ENCODE measurements at regions not wholly inside any gene's neighbourhood (a gene's known extent, or its start where the extent isn't known, plus 50 kb on each side); places are given as distances from the start of the nearest gene placed in this dataset.

GRCh38 chr20:9981829-9982228 lies 53.0 kb upstream of the ANKEF1 start:
- no peak for DNase-seq

DNA sequence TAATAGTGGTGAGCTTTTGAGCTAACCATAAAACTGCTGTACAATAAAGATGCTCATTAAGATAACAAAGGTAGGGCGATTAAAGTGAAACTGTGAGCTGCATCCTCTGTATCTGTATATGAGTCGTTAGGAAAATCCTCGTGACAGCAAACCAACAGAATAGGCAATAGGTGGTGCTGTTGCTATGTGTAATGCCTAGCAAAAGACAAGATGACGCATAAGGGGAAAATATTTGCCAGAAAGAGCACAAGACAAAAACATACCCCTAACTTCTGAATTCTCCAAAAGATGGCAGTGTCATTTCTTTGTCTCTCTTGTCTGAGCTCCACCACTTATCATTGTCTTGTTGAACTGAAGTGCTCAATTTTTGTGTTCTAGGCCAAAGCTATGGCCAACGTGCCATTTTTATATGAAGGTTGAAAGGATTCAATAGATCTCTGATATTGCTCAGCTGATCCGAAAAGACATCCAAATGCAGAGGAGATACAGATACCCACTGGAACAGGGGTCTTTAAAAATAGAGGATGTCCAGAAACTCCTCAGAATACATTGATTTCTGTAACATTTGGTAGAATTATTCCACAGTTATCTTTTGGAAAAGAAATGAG lies 56.3 kb upstream of the ANKEF1 start:
- DNase-seq = peak; percentile 82

DNA sequence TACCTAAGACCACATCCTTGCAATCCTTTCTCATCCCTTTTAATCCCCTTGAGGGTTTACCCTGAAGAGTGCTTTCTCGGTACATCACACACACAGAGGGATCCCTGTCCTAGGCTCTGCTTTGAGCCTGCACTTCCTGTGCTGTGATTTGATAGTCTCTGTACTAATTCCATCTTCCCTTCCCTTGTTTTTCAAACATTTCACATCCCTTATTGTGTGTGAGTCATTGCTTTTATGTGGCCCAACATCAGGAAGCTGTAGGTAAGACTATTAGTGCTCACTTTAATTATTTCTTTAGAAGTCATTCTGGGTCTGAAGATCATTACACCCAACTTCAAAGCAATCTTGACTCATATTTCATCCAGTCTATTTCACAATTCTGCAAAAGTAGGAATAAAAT lies 57.2 kb upstream of the ANKEF1 start:
- DNase-seq = no peak

DNA sequence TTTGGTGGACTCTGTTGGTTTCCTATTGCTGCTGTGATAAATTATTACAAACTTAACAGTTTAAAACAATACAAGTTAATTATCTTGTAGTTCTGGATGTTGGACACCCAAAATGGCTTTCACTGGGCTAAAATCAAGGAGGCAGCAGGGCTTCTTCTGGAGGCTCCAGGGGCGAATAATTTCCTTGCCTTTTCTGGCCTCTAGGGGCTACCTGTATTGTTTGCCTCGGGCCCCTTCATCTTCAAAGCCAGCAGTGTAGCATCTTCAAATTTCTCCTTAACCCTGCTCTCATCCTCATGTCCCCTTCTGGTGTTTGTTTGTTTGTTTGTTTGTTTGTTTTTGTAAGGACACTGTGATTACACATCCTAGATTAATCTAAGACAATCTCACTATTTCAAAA lies 60.5 kb upstream of the ANKEF1 start:
- no peak for DNase-seq

- no peak for DNase-seq
Measured at GRCh38 chr20:9971746-9972145, 63.0 kb upstream of the ANKEF1 start.

DNA sequence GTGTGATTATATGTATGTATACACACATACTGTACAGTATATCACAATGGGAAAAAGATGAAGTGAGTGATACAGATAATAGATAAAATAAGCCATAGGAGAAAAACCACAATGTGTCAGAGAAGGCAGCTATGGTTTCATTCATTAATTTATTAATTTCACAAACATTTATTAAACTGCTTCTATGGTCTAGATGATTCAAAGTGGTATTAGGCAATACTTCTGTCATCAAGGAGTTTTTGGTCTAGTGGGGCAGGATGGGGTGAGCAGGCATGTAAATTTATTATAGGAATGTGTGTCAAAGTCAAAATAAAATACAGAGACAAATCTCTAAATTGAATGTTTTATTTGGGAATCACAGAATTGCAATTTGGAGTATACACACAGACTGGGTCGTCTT lies 65.2 kb upstream of the ANKEF1 start:
- no peak for DNase-seq

- no peak for DNase-seq
Measured at GRCh38 chr20:9968015-9968414, 66.8 kb upstream of the ANKEF1 start.

- DNase-seq = no peak
Measured at GRCh38 chr20:9966966-9967365, 67.8 kb upstream of the ANKEF1 start.

DNA sequence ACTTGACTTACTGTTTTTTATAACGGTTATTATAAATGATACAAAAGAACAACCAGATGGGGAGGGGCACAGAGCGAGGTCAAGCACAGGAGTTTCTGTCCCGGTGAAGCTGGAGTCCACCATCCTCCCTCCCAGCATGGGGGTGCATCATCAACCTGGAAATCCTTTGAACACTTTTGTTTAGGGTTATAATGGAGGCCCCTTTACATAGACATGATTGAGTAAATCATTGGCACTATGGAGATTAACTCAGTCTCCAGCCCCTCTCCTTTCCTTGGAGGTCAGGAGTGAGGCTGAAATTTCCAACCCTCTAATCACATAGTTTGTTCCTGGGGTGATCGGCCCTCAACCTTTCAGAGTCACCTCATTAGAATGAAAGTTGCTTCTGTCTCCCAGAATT lies 71.8 kb upstream of the ANKEF1 start:
- no peak for DNase-seq

DNA sequence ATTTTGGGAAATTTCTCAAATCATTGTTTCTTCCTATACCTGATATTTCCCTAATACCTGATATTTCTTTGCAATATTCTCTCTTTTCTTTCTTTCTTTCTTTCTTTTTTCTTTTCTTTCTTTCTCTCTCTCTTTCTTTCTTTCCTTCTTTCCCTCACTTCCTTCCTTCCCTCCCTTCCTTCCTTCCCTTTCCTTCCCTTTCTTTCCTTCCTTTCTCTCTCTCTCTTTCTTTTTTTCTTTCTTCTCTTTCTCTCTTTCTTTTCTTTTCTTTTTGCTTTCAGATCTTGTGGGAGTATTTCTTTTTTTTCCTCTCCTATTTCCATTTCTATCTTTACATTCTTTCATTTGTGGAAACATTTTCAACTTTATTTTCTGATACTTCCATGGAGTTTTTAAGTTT lies 76.1 kb upstream of the ANKEF1 start:
- no peak for DNase-seq

DNA sequence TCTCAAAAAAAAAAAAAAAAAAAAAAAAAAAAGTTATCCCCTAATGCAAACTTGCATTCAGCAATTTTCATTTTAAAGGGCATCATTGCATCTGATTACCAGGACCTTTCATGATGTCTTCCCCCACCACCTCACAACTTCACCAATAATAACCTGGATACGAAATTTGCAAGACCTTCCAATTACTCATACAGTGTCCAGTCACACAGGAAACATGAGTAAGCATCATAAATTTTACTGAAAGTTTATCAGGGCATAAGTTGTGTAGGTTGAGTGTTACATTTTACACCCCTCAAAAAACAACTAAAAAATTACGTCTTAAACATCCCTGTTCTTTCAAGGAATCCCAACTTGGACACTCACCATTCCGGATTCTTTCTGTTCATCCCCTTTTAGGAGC lies 79.1 kb upstream of the ANKEF1 start:
- DNase-seq = no peak

DNA sequence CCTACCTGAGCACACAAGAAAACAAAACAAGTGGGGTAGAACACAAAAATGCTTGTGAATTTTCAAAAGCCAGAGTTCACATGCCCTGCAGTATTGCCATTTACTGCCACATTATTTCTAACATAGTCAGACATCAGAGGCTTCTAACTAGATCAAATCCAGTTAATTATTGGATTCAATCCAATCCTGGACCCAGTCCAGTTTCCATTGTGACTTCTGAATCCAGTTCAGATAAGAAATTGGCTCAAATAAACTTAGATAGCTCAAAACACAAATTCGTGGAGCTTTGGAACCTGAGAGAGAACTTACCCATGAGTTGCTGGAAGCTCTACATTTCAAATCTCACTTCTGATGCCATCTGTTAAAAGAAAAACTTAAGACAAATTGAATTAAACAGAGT lies 85.2 kb upstream of the ANKEF1 start:
- DNase-seq = no peak

- no peak for DNase-seq
Measured at GRCh38 chr20:9945408-9945807, 89.4 kb upstream of the ANKEF1 start.

DNA sequence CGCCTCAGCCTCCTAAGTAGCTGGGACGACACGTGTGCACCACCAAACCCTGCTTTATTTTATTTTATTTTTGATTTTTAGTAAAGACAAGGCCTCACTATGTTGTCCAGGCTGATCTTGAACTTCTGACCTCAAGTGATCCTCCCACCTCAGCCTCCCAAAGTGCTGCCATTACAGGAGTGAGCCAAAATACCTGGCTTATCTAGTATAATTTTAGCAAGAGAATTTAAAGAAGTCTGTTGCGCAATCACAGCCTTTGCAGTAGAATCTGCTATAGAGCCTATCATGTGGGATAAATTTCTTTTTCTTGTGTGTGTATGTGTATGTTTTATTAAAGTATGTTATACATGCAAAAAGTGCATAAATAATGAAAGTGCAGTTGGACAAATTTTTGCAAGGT lies 92.1 kb upstream of the ANKEF1 start:
- DNase-seq = no peak

- DNase-seq = no peak
Measured at GRCh38 chr20:9940329-9940728, 94.5 kb upstream of the ANKEF1 start.

DNA sequence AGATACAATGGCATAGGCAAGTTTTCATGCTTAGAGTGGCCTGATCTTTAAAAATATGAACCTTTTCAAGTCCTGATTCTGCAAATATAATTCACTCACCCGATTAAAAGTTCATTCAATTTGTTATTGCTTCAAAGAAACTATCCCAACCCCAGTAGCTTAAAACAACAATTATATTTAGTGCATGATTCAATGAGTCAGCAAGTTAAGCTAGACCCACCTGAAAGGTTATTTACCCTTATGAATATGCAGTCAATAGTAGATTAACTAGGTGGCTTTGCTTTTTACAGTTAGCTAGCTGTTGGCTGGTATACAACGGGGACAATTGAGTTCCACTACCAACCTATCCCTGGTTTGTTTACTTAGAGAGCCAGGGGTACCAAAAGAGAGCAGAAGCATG lies 95.6 kb upstream of the ANKEF1 start:
- DNase-seq = no peak

GRCh38 chr20:9935285-9935684 lies 96.4 kb upstream of the PAK5 start:
- no peak for DNase-seq

DNA sequence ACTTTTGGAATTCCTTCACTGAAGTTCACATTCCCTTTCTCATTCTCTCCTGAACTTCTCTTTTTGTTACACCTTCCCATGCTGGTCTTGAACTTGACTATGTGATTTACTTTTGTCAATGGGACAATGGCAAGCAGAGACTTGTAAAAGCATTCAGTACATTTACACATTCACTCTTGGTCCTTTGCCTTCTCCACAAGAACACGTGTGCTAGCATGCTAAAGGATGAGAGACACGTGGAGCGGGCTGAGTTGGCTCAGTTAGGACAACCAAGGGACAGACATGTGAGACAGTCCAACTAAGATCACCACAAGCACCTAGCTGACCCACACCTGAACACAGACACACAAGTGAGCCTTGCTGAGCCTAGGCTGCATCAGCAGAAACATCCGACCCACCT lies 91.3 kb upstream of the PAK5 start:
- no peak for DNase-seq

DNA sequence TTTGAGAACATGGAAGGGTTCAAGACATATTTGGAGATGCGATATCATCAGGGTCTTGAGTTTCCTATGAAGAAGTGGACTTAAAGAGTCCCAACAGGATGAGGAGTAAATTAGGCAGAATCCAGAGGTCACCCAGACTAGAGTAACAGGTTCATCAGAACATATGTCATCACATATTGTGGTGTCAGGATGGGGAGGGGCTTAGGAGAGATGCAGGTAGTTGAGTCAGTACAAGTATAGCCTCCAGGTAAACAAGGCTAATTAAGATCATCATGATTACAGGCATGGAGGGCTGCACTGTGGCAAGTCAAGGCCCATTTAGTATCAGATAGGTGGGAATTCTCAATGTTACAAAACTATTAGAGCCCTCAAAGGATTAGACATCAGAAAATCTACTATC lies 90.1 kb upstream of the PAK5 start:
- no peak for DNase-seq

DNA sequence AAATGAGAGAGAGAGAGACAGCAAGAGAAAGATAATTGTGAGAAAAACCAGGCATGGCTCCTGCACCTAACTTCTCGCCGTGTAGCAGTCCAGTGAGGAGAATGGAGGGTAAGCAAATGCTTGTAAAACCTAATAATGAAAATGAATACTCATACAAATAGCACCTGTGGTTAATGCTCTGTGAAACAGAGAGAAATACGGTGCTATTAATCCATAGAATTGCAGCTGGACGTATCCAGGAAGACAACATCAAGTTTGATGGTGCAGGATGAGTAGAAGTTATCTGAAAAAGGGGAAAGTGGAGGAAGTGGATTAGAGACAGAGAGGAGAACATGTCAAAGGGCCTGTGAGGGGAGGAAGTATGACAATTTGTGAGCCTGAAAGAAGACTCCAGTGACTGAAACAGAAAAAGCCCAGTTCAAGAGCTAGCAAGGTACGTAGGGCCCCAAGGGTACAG lies 89.4 kb upstream of the PAK5 start:
- DNase-seq = no peak

DNA sequence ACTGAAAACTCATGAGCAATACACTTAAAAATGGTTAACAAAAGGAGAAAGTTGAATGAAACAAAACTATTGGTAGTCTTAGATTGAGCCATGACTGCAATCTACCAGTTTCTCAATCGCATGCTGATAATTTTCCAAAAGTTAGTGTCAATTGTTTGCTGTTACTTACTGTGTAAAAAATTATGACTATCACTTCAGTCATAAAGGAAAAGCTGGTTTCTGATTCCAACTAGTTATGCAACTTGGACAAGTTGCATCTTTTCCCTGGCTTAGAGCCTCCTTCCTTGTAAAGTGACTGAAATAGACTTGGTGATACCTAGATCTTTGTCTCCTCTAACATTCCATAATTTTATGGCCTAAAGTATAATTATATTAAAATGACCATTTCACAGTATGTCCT lies 88.3 kb upstream of the PAK5 start:
- DNase-seq = no peak

- DNase-seq = no peak
Measured at GRCh38 chr20:9926476-9926875, 87.6 kb upstream of the PAK5 start.

GRCh38 chr20:9926007-9926406 lies 87.1 kb upstream of the PAK5 start:
- no peak for DNase-seq

DNA sequence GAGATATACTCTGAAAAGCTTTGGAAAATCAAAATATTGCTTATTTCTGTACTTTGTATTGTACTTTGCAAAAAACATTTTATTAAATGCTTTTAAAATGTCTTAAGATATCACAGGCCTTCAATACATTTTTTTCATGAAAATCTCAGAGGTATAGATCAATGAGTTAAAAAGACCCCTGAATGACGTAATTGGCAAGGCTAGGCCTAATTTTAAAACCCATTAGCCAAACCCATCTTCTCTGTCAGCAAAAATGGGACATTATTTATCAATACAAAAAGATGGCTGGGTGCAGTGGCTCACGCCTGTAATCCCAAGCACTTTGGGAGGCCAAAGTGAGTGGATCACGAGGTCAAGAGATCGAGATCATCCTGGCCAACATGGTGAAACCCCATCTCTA lies 84.8 kb upstream of the PAK5 start:
- DNase-seq = no peak

DNA sequence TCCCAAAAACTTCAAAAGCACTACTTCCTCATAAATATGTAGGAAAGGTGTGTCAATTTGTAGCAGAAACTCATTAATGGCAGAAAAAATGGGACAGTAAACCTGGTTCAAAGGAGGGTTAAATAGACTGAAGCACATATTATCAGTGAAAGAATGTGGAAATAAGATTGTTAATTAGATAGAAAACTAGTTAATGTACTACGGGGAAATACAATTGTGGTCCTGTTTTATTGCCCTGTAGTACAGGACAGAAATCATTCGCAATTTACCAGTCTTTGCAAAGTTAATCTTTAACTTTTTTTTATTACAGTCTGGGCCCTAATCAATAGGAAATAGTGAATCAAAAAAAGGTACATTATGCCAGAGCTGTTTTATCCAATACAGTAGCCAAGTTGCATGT lies 82.0 kb upstream of the PAK5 start:
- DNase-seq = no peak

All from NCI-H345 (cell line).